ENCODE measurements at regions not wholly inside any gene's neighbourhood (a gene's known extent, or its start where the extent isn't known, plus 50 kb on each side); places are given as distances from the start of the nearest gene placed in this dataset.
"Not testable (repeated sequence)": the region's sequence is repeated elsewhere in the genome, so short reads cannot be mapped to it uniquely, and the experiment has no call there.

GRCh38 chr2:132337135-132337534, 79.5 kb upstream of the GPR39 start:
- not testable (repeated sequence) for H3K9me3 ChIP-seq (ENCODE audit: insufficient read depth, low read depth, low read length); H3K36me3 ChIP-seq (ENCODE audit: insufficient read depth, low read length); H3K27ac ChIP-seq (ENCODE audit: low read depth, low read length); H3K4me3 ChIP-seq (ENCODE audit: low read length); H3K9ac ChIP-seq (ENCODE audit: low read depth, low read length); H3K27me3 ChIP-seq (ENCODE audit: insufficient read depth, low read length); H3K4me1 ChIP-seq (ENCODE audit: insufficient read depth, low read length)
- whole genome bisulfite sequencing: 93% methylated on average over 11 of the region's 13 CpGs

DNA sequence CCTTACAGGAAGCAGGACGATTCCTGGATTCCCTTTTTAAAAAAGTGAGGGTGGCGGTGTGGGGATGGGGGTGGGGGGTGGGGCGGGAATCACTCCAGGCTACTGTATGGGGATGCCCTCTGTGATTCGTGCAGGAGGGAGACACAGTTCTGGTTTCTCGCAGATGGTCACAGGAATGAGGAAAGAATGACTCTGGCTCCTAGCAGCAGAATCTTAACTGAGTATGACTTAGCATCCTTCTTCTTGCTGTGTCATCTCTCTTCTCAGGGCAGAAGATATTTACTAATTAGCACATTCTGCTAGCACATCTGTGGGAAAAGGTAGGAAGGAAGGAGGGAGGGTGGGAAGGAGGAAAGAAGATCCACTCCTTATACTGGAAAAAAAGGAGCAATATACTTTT, 78.8 kb upstream of the GPR39 start:
- H3K27ac ChIP-seq (ENCODE audit: low read depth, low read length); H3K27me3 ChIP-seq (ENCODE audit: insufficient read depth, low read length); H3K36me3 ChIP-seq (ENCODE audit: insufficient read depth, low read length); H3K9ac ChIP-seq (ENCODE audit: low read depth, low read length); H3K4me1 ChIP-seq (ENCODE audit: insufficient read depth, low read length); H3K9me3 ChIP-seq (ENCODE audit: insufficient read depth, low read depth, low read length); H3K4me3 ChIP-seq (ENCODE audit: low read length): not testable (repeated sequence)
- WGBS: 67% methylated on average over 2 of the region's 5 CpGs

DNA sequence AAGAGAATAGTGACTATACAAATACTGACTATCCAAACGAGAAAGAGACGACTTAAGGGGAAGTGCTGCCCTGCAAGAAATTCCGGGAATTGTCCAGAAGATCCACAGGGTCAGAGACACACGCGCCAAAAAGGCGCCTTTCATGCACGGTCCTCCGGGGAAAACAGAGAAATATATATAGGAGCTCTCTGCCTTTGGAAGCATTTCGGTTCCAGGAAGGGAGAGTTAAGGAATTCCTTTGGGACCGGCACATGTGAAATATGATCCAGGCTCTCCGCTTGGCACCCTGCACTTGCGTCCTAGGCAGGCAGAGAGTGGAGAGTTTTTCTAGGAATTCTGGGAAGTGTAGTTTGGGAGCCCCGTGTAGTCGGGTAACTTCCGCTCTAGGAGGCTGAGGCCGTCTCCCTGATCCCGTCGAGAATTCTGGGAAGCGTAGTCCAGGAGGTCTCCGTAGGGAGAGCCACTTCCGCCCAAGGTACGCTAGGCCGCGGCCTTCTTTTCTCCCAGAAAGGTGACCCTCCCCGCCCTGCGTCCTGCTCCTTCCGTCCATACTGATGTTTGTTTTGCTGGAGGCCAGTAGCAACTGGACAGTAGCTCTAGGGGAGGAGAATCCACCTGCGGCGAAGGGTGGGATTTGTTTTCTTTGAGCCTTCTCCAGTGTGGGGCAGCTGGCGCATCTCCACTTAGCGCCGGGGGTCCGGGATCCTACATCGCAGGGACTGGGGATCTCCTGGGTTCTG, 69.4 kb upstream of the GPR39 start:
- not testable (repeated sequence) for H3K36me3 ChIP-seq (ENCODE audit: insufficient read depth, low read length); H3K9me3 ChIP-seq (ENCODE audit: insufficient read depth, low read depth, low read length); H3K27me3 ChIP-seq (ENCODE audit: insufficient read depth, low read length); H3K4me1 ChIP-seq (ENCODE audit: insufficient read depth, low read length)
- Histone ChIP-seq H3K27ac (ENCODE audit: low read depth, low read length) (0 out of 2 replicates have a peak overlapping the region, but pooled peaks have one; percentile 64), H3K9ac (ENCODE audit: low read depth, low read length) (peak overlapping the region; percentile 74; the same call in 1 of the 2 replicates), H3K4me3 (ENCODE audit: low read length) (peak overlapping the region; percentile 73)
- 15% methylated on average over 30 of the region's 34 CpGs for WGBS

DNA sequence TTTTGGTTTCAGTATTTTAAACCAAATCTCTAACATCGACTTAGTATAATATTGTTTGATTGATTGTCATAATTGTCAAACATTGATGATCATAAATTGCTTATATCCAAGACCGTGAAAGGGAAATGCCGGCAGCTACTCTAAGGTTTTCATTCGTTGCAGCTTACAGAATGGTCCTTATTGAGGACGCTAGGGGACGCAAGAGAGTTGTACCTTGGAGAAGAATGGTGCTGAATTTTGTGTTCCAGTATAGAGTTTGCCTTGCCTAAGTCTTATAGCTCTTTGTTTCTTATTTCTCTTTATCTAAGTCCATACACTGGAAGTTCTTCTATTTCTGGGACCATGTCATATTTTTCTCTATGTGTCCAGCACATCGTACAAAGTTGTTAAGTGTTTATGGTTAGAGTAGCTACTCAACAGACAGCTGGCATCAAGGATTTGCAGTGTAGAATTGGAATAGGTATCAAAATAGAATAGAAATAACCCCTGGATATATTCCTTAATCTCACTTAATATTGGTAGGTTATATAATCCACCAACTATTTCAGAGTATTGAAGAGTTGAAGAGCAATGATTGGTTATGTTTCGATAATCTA, 67.4 kb upstream of the GPR39 start:
- 25% methylated on average over 6 of the region's 8 CpGs for WGBS
- H3K36me3 ChIP-seq (ENCODE audit: insufficient read depth, low read length); H3K4me3 ChIP-seq (ENCODE audit: low read length): not testable (repeated sequence)

GRCh38 chr2:132351668-132352067, 64.9 kb upstream of the GPR39 start:
- not testable (repeated sequence) for H3K4me1 ChIP-seq (ENCODE audit: insufficient read depth, low read length); H3K9ac ChIP-seq (ENCODE audit: low read depth, low read length); H3K9me3 ChIP-seq (ENCODE audit: insufficient read depth, low read depth, low read length); H3K36me3 ChIP-seq (ENCODE audit: insufficient read depth, low read length); H3K27ac ChIP-seq (ENCODE audit: low read depth, low read length)
- WGBS: 75% methylated on average over 3 of the region's 4 CpGs
- Histone ChIP-seq H3K4me3 (ENCODE audit: low read length) (peak overlapping the region; percentile 59; the same call in 1 of the 2 replicates), H3K27me3 (ENCODE audit: insufficient read depth, low read length) (peaks cover 13% of the 10 kb centered on the region)

More for the DNA sequence above, 67.4 kb upstream of the GPR39 start:
- peaks cover 11% of the 10 kb centered on the region for H3K27me3 ChIP-seq (ENCODE audit: insufficient read depth, low read length)
- not testable (repeated sequence) for H3K4me1 ChIP-seq (ENCODE audit: insufficient read depth, low read length); H3K27ac ChIP-seq (ENCODE audit: low read depth, low read length); H3K9me3 ChIP-seq (ENCODE audit: insufficient read depth, low read depth, low read length); H3K9ac ChIP-seq (ENCODE audit: low read depth, low read length)

DNA sequence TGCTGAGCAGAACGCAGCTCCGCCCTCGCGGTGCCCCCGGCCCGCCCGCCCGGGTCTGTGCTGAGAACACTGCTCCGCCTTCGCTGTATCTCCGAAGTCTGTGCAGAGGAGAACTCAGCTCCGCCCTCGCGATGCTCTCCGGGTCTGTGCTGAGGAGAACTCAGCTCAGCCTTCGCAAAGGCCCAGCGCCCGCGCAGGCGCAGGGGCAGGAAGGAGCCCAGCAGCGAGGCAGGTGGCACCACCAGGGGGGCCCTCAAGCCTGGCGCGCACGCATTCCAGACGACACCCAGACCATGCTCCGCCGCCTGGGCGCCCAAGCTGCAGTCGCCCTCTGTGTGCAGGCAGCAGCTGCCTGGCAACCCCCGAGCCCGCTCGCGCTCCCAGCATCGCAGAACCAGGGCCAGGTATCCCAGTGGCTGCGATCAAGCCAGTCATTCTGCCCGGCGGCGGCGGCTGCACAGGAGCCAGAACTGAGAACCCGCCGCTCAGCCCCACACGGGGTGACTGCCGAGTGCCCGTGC, 64.1 kb upstream of the GPR39 start:
- WGBS: 1% methylated on average over 44 of the region's 44 CpGs
- H3K36me3 ChIP-seq (ENCODE audit: insufficient read depth, low read length); H3K9me3 ChIP-seq (ENCODE audit: insufficient read depth, low read depth, low read length); H3K9ac ChIP-seq (ENCODE audit: low read depth, low read length); H3K4me1 ChIP-seq (ENCODE audit: insufficient read depth, low read length); H3K27ac ChIP-seq (ENCODE audit: low read depth, low read length): not testable (repeated sequence)
- Histone ChIP-seq H3K4me3 (ENCODE audit: low read length) (peak overlapping the region; percentile 59), H3K27me3 (ENCODE audit: insufficient read depth, low read length) (peaks cover 13% of the 10 kb centered on the region)

GRCh38 chr2:132353380-132353779, 63.2 kb upstream of the GPR39 start:
- not testable (repeated sequence) for H3K36me3 ChIP-seq (ENCODE audit: insufficient read depth, low read length); H3K4me1 ChIP-seq (ENCODE audit: insufficient read depth, low read length); H3K9me3 ChIP-seq (ENCODE audit: insufficient read depth, low read depth, low read length); H3K27ac ChIP-seq (ENCODE audit: low read depth, low read length)
- Histone ChIP-seq H3K4me3 (ENCODE audit: low read length) (peak overlapping the region; percentile 59), H3K9ac (ENCODE audit: low read depth, low read length) (peak overlapping the region; percentile 55), H3K27me3 (ENCODE audit: insufficient read depth, low read length) (peaks cover 13% of the 10 kb centered on the region)
- WGBS: under 1% methylated on average over 30 of the region's 32 CpGs

DNA sequence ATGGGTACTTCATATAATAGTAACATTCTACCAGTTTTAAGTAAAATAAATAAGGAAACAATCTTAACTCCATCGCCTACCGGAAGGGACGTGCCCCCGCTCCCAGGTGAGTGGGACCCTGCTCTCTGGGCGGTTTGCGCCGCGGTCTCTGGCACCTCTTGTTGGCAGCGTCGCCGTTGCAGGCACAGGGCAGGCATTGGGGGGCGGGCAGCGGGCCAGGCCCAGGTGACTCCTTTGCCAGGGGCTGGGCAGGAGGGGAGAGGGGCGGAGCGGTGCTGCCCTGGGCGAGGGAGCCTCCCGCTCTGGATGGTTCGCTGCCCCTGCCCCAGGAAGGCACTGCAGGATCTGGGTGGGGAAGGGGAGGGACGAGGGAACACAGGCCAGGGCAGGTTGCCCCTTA, 55.6 kb upstream of the GPR39 start:
- 89% methylated on average over 19 of the region's 19 CpGs for WGBS
- not testable (repeated sequence) for H3K27ac ChIP-seq (ENCODE audit: low read depth, low read length); H3K4me1 ChIP-seq (ENCODE audit: insufficient read depth, low read length); H3K27me3 ChIP-seq (ENCODE audit: insufficient read depth, low read length); H3K36me3 ChIP-seq (ENCODE audit: insufficient read depth, low read length); H3K9ac ChIP-seq (ENCODE audit: low read depth, low read length); H3K4me3 ChIP-seq (ENCODE audit: low read length); H3K9me3 ChIP-seq (ENCODE audit: insufficient read depth, low read depth, low read length)

DNA sequence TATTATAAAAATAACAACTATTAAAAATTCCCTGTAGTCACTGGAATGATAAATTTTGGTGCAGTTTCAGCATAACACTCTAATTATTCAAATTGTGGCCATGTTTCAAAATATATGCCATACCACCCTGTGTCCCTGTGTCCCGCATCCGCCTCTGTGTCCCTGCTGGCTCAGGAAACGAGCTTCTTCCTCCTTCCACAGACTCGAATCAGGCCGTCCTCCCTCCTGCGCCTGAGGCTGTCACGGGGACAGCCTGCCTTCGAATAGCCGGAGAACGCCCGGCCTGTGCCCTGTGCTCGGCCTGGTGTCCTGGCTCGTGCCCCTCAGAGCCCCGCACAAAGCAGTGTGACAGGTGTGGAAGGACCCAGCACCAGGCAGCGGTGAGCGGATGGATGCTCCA, 55.1 kb upstream of the GPR39 start:
- not testable (repeated sequence) for H3K27me3 ChIP-seq (ENCODE audit: insufficient read depth, low read length); H3K36me3 ChIP-seq (ENCODE audit: insufficient read depth, low read length); H3K27ac ChIP-seq (ENCODE audit: low read depth, low read length); H3K9ac ChIP-seq (ENCODE audit: low read depth, low read length); H3K4me1 ChIP-seq (ENCODE audit: insufficient read depth, low read length); H3K9me3 ChIP-seq (ENCODE audit: insufficient read depth, low read depth, low read length); H3K4me3 ChIP-seq (ENCODE audit: low read length)
- 81% methylated on average over 9 of the region's 16 CpGs for WGBS

DNA sequence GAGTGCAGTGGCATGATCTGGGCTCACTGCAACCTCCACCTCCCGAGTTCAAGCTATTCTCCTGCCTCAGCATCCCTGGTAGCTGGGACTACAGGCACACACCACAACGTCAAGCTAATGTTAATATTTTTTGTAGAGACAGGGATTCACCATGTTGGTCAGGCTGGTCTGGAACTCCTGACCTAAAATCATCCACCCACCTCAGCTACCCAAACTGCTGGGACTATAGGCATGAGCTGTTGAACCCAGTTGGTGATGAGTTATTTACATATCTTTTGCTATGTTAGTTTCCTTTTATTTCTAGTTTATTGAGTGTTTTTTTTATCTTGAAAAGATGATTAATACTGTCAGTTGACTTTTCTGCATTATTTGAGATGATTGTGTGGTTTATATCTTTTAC, 53.3 kb upstream of the GPR39 start:
- not testable (repeated sequence) for H3K27ac ChIP-seq (ENCODE audit: low read depth, low read length); H3K36me3 ChIP-seq (ENCODE audit: insufficient read depth, low read length); H3K9me3 ChIP-seq (ENCODE audit: insufficient read depth, low read depth, low read length); H3K27me3 ChIP-seq (ENCODE audit: insufficient read depth, low read length); H3K4me1 ChIP-seq (ENCODE audit: insufficient read depth, low read length); H3K4me3 ChIP-seq (ENCODE audit: low read length); H3K9ac ChIP-seq (ENCODE audit: low read depth, low read length)
- 100% methylated on average over 1 of the region's 2 CpGs for WGBS

GRCh38 chr2:132365963-132366362, 50.6 kb upstream of the GPR39 start:
- H3K27me3 ChIP-seq (ENCODE audit: insufficient read depth, low read length); H3K4me3 ChIP-seq (ENCODE audit: low read length); H3K36me3 ChIP-seq (ENCODE audit: insufficient read depth, low read length); H3K9me3 ChIP-seq (ENCODE audit: insufficient read depth, low read depth, low read length); H3K4me1 ChIP-seq (ENCODE audit: insufficient read depth, low read length); H3K9ac ChIP-seq (ENCODE audit: low read depth, low read length); H3K27ac ChIP-seq (ENCODE audit: low read depth, low read length): not testable (repeated sequence)
- 93% methylated on average over 3 of the region's 3 CpGs for WGBS
